ENCODE measurements at regions not wholly inside any gene's neighbourhood (a gene's known extent, or its start where the extent isn't known, plus 50 kb on each side); places are given as distances from the start of the nearest gene placed in this dataset.
"Not testable (repeated sequence)": the region's sequence is repeated elsewhere in the genome, so short reads cannot be mapped to it uniquely, and the experiment has no call there.

GRCh38 chrX:74085642-74086236, 218.2 kb upstream of the ZCCHC13 start:
- Mint-ChIP-seq H3K9me3 (peaks cover 10% of the 10 kb centered on the region), H3K27ac (no peak overlapping the region), H3K4me3 (no peak overlapping the region), H3K36me3 (ENCODE audit: low read depth) (no peaks in the 10 kb centered on the region), H3K27me3 (no peaks in the 10 kb centered on the region), H3K4me1 (no peaks in the 10 kb centered on the region)
- no peak for DNase-seq
- intact Hi-C loops (cut with micrococcal nuclease), result no loop called here

- Mint-ChIP-seq H3K27me3 (no peaks in the 10 kb centered on the region), H3K9me3 (peaks cover 7% of the 10 kb centered on the region), H3K27ac (no peak overlapping the region), H3K36me3 (ENCODE audit: low read depth) (no peaks in the 10 kb centered on the region), H3K4me1 (no peaks in the 10 kb centered on the region), H3K4me3 (no peak overlapping the region)
- intact Hi-C loops (cut with micrococcal nuclease), result no loop called here
- DNase-seq, result no peak
Observed at GRCh38 chrX:74080165-74080564, 223.8 kb upstream of the ZCCHC13 start.

GRCh38 chrX:74065831-74066390, 213.4 kb upstream of the XIST start:
- intact Hi-C loops (cut with micrococcal nuclease), result no loop called here
- H3K4me1 Mint-ChIP-seq, result peaks cover 4% of the 10 kb centered on the region
- peaks cover under 1% of the 10 kb centered on the region for H3K9me3 Mint-ChIP-seq
- no peak for DNase-seq
- H3K36me3 Mint-ChIP-seq (ENCODE audit: low read depth), result no peaks in the 10 kb centered on the region
- no peaks in the 10 kb centered on the region for H3K27me3 Mint-ChIP-seq
- no peak overlapping the region for H3K4me3 Mint-ChIP-seq
- H3K27ac Mint-ChIP-seq, result no peak overlapping the region

GRCh38 chrX:74063426-74064155, 211.1 kb upstream of the XIST start:
- H3K4me1 Mint-ChIP-seq, result peaks cover 2% of the 10 kb centered on the region
- intact Hi-C loops (cut with micrococcal nuclease), result no loop called here
- no peak overlapping the region for H3K27ac Mint-ChIP-seq
- H3K4me3 Mint-ChIP-seq, result no peak overlapping the region
- DNase-seq, result no peak
- H3K27me3 Mint-ChIP-seq, result no peaks in the 10 kb centered on the region
- H3K9me3 Mint-ChIP-seq, result no peaks in the 10 kb centered on the region
- no peaks in the 10 kb centered on the region for H3K36me3 Mint-ChIP-seq (ENCODE audit: low read depth)

- peaks cover 2% of the 10 kb centered on the region for H3K4me1 Mint-ChIP-seq
- DNase-seq, result no peak
- no peaks in the 10 kb centered on the region for H3K9me3 Mint-ChIP-seq
- H3K27me3 Mint-ChIP-seq, result no peaks in the 10 kb centered on the region
- no peaks in the 10 kb centered on the region for H3K36me3 Mint-ChIP-seq (ENCODE audit: low read depth)
- intact Hi-C loops (cut with micrococcal nuclease), result no loop called here
- H3K4me3 Mint-ChIP-seq, result no peak overlapping the region
- H3K27ac Mint-ChIP-seq, result no peak overlapping the region
Observed at GRCh38 chrX:74061879-74062278, 209.4 kb upstream of the XIST start.

- H3K9me3 Mint-ChIP-seq, result peaks cover 4% of the 10 kb centered on the region
- no peaks in the 10 kb centered on the region for H3K36me3 Mint-ChIP-seq (ENCODE audit: low read depth)
- intact Hi-C loops (cut with micrococcal nuclease), result no loop called here
- H3K27me3 Mint-ChIP-seq, result no peaks in the 10 kb centered on the region
- no peaks in the 10 kb centered on the region for H3K4me1 Mint-ChIP-seq
- H3K27ac Mint-ChIP-seq, result no peak overlapping the region
- no peak overlapping the region for H3K4me3 Mint-ChIP-seq
- no peak for DNase-seq
Observed at GRCh38 chrX:74049126-74049525, 196.6 kb upstream of the XIST start.

GRCh38 chrX:74034066-74034465, 181.6 kb upstream of the XIST start:
- intact Hi-C loops (cut with micrococcal nuclease); H3K27me3 Mint-ChIP-seq; H3K36me3 Mint-ChIP-seq (ENCODE audit: low read depth); DNase-seq; H3K4me1 Mint-ChIP-seq; H3K9me3 Mint-ChIP-seq; H3K27ac Mint-ChIP-seq; H3K4me3 Mint-ChIP-seq: not testable (repeated sequence)

- H3K4me1 Mint-ChIP-seq; DNase-seq; H3K4me3 Mint-ChIP-seq; intact Hi-C loops (cut with micrococcal nuclease); H3K27ac Mint-ChIP-seq; H3K9me3 Mint-ChIP-seq; H3K36me3 Mint-ChIP-seq (ENCODE audit: low read depth); H3K27me3 Mint-ChIP-seq: not testable (repeated sequence)
Observed at GRCh38 chrX:74031527-74031926, 179.0 kb upstream of the XIST start.

- H3K4me1 Mint-ChIP-seq; DNase-seq; H3K4me3 Mint-ChIP-seq; H3K27me3 Mint-ChIP-seq; H3K27ac Mint-ChIP-seq; H3K36me3 Mint-ChIP-seq (ENCODE audit: low read depth); intact Hi-C loops (cut with micrococcal nuclease); H3K9me3 Mint-ChIP-seq: not testable (repeated sequence)
Observed at GRCh38 chrX:74030766-74031165, 178.3 kb upstream of the XIST start.

GRCh38 chrX:74025145-74025544, 172.6 kb upstream of the XIST start:
- H3K27ac Mint-ChIP-seq; intact Hi-C loops (cut with micrococcal nuclease); H3K4me3 Mint-ChIP-seq; DNase-seq; H3K9me3 Mint-ChIP-seq; H3K36me3 Mint-ChIP-seq (ENCODE audit: low read depth); H3K4me1 Mint-ChIP-seq; H3K27me3 Mint-ChIP-seq: not testable (repeated sequence)

- no peak for DNase-seq
- Mint-ChIP-seq H3K4me1 (peaks cover 2% of the 10 kb centered on the region), H3K36me3 (ENCODE audit: low read depth) (no peaks in the 10 kb centered on the region), H3K4me3 (no peak overlapping the region), H3K9me3 (no peaks in the 10 kb centered on the region), H3K27me3 (no peaks in the 10 kb centered on the region), H3K27ac (no peak overlapping the region)
- intact Hi-C loops (cut with micrococcal nuclease), result no loop called here
Observed at GRCh38 chrX:74023203-74023602, 170.7 kb upstream of the XIST start.

- no peak for DNase-seq
- Mint-ChIP-seq H3K9me3 (no peaks in the 10 kb centered on the region), H3K27me3 (no peaks in the 10 kb centered on the region), H3K36me3 (ENCODE audit: low read depth) (no peaks in the 10 kb centered on the region), H3K4me3 (no peak overlapping the region), H3K27ac (no peak overlapping the region), H3K4me1 (peaks cover 2% of the 10 kb centered on the region)
- intact Hi-C loops (cut with micrococcal nuclease), result loop anchor here (5.0 to 10.0 kb wide), 3 partner anchors 73 to 324 kb away; no protein-coding TSS in a partner anchor
Observed at GRCh38 chrX:74018253-74018652, 165.7 kb upstream of the XIST start.

- peak; percentile 85 for DNase-seq
- Mint-ChIP-seq H3K4me1 (no peaks in the 10 kb centered on the region), H3K9me3 (no peaks in the 10 kb centered on the region), H3K27me3 (no peaks in the 10 kb centered on the region), H3K36me3 (ENCODE audit: low read depth) (no peaks in the 10 kb centered on the region), H3K27ac (no peak overlapping the region), H3K4me3 (no peak overlapping the region)
- intact Hi-C loops (cut with micrococcal nuclease), result loop anchor here (1.0 to 10.0 kb wide), 4 partner anchors 71 to 327 kb away; no protein-coding TSS in a partner anchor
Observed at GRCh38 chrX:74015379-74016019, 163.0 kb upstream of the XIST start.

- Mint-ChIP-seq H3K27me3 (no peaks in the 10 kb centered on the region), H3K36me3 (ENCODE audit: low read depth) (peaks cover 13% of the 10 kb centered on the region), H3K27ac (no peak overlapping the region), H3K9me3 (no peaks in the 10 kb centered on the region), H3K4me3 (no peak overlapping the region), H3K4me1 (no peaks in the 10 kb centered on the region)
- intact Hi-C loops (cut with micrococcal nuclease), result no loop called here
- DNase-seq, result no peak
Observed at GRCh38 chrX:74009041-74009440, 156.5 kb upstream of the XIST start.
